ENCODE measurements at regions not wholly inside any gene's neighbourhood (a gene's known extent, or its start where the extent isn't known, plus 50 kb on each side); places are given as distances from the start of the nearest gene placed in this dataset.

DNA sequence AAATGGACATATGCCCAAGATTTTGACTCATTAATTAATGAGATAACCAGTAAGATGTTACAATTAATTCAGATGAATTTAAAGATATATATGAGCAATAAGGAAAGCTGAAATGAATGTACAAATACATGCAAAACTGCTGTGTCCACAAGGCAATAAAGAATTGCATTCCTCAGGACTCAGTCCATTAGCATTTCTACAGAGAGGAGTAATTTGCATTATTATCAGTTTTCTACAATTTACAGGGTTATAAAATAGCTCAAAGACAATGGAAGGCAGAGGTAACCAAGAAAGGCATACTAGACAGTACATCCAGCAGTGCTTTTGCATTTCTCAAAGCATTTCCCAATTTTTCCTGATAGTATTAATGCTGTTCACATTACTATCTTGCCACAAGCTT is 377.1 kb upstream of the GOLIM4 start:
- no peak for DNase-seq (ENCODE audit: low read depth)
- TF ChIP-seq, protein P1, sequence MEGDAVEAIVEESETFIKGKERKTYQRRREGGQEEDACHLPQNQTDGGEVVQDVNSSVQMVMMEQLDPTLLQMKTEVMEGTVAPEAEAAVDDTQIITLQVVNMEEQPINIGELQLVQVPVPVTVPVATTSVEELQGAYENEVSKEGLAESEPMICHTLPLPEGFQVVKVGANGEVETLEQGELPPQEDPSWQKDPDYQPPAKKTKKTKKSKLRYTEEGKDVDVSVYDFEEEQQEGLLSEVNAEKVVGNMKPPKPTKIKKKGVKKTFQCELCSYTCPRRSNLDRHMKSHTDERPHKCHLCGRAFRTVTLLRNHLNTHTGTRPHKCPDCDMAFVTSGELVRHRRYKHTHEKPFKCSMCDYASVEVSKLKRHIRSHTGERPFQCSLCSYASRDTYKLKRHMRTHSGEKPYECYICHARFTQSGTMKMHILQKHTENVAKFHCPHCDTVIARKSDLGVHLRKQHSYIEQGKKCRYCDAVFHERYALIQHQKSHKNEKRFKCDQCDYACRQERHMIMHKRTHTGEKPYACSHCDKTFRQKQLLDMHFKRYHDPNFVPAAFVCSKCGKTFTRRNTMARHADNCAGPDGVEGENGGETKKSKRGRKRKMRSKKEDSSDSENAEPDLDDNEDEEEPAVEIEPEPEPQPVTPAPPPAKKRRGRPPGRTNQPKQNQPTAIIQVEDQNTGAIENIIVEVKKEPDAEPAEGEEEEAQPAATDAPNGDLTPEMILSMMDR (IDR thresholded peaks at IDR 0.05; ENCODE audit: control insufficient read depth, insufficient read depth, low read depth, low read length, missing control alignments) = no peak
- H3K4me3 ChIP-seq (ENCODE audit: control insufficient read depth, low read depth, low read length) = no peak overlapping the region

DNA sequence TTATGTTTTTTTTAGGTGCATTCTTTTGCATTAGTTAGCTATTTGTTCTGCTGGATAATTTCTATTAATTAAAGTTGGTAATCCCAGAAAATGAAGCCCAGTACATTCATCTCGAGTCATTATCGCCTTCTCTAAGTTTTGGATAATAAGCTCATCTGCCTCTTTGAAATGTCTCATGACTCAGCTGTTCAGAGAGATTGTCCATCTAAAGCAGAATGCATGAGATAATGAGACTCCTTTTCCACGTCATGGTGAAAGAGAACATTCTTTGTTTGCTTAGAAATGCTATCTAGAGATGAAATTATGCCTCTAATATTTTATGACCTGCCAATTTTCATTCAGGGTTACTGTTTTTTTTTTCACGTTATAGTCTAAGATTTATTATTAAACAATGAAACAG is 374.7 kb upstream of the GOLIM4 start:
- TF ChIP-seq, protein P1 (IDR thresholded peaks at IDR 0.05; ENCODE audit: control insufficient read depth, insufficient read depth, low read depth, low read length, missing control alignments) = no peak
- no peak overlapping the region for H3K4me3 ChIP-seq (ENCODE audit: control insufficient read depth, low read depth, low read length)
- DNase-seq (ENCODE audit: low read depth) = no peak

DNA sequence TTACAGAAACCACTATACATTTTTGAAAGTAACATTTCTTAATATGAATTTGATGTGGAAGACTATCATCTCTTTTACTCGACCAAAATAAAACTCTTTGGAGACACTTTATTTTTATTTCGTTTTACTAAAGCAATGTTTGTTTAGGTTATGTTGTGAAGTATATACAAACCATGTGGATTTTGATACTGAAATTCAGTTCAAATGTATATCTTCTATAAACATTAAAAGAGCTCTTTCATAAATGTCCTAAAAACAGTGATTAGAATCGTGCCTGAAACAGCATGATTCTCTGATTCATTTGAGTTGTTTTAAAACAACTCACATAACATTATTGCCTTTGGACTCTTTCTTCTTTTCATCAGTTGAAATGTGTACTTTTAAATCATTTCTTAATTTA is 373.7 kb upstream of the GOLIM4 start:
- DNase-seq (ENCODE audit: low read depth) = no peak
- no peak overlapping the region for H3K4me3 ChIP-seq (ENCODE audit: control insufficient read depth, low read depth, low read length)
- TF ChIP-seq, protein P1 (IDR thresholded peaks at IDR 0.05; ENCODE audit: control insufficient read depth, insufficient read depth, low read depth, low read length, missing control alignments) = no peak

DNA sequence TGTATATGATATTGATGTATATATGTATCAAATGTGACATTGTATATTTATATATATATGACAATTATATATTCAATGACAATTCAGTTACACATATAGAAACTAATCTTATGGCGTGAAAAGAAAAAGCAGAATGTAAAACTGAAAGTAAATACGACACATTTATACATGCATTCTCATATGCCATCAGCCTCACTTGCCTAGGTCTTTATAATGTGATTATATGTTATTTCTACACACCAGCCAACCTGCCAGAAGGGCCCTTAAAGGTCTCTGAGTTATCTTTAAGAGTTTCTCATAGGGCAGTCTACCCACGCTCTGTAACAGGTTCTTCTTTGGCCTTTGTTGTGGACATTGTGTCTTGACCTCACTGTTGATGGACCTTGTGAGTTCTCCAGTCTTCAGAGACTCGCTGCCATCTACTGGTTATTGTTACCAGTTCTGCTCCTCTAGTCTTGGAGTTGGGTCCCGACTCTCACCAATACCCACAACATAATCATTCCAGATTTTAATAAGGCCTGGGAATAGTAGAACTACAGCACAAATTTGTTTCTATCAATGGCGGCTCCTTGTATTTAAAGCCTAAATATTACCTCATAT is 371.5 kb upstream of the GOLIM4 start:
- no peak overlapping the region for H3K4me3 ChIP-seq (ENCODE audit: control insufficient read depth, low read depth, low read length)
- DNase-seq (ENCODE audit: low read depth) = no peak
- TF ChIP-seq, protein P1 (IDR thresholded peaks at IDR 0.05; ENCODE audit: control insufficient read depth, insufficient read depth, low read depth, low read length, missing control alignments) = peak; percentile 35

DNA sequence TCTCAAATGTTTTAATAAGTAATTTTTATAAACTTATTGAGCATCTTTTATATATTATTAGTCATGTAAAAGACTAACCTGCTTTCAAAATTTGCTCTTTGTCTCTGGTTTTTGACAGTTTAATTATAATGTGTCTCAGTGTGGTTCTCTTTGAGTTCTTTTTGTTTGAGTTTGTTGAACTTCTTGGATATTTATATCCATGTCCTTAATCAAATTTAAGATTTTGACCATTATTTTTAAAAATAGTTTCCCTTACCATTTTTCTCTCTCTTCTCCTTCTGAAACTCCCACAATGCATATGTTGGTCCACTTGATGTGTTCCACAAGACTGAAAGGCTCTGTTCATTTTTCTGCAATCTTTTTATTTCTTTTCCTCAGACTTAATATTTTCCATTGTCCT is 366.1 kb upstream of the GOLIM4 start:
- no peak for DNase-seq (ENCODE audit: low read depth)
- TF ChIP-seq, protein P1 (IDR thresholded peaks at IDR 0.05; ENCODE audit: control insufficient read depth, insufficient read depth, low read depth, low read length, missing control alignments) = no peak
- H3K4me3 ChIP-seq (ENCODE audit: control insufficient read depth, low read depth, low read length) = no peak overlapping the region

DNA sequence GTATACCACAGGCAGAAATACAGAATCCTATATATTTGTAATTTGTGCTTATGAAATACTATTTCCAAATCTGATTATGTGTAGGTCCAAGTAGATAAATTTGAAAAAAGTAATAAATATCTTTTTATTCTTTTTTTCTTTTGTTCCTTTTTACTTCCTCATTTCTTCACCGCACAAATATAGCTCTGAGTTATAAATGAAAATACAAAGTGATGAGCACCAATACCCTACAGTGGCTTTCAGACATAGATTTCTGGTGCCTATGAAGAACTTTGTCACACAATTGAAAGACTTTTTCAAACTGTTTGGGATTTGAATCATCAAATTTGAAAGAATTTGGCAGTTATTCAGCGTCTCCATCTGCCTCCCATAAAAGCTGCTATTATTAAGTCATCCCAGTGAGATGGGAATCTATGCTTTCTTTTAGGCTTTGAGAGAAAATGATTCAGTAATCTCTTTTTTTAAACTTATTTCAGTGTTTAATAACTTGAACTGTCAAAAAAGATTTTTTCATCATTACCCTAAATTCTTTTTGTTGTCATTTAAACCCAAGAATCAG is 363.6 kb upstream of the GOLIM4 start:
- DNase-seq (ENCODE audit: low read depth) = peak; percentile 7
- TF ChIP-seq, protein P1 (IDR thresholded peaks at IDR 0.05; ENCODE audit: control insufficient read depth, insufficient read depth, low read depth, low read length, missing control alignments) = no peak
- no peak overlapping the region for H3K4me3 ChIP-seq (ENCODE audit: control insufficient read depth, low read depth, low read length)
